ENCODE measurements at regions not wholly inside any gene's neighbourhood (a gene's known extent, or its start where the extent isn't known, plus 50 kb on each side); places are given as distances from the start of the nearest gene placed in this dataset.
"Not testable (repeated sequence)": the region's sequence is repeated elsewhere in the genome, so short reads cannot be mapped to it uniquely, and the experiment has no call there.

GRCh38 chr5:135169753-135170152 is 135.7 kb upstream of the PITX1 start:
- H3K27me3 ChIP-seq (ENCODE audit: low read depth): peaks cover 85% of the 10 kb centered on the region
- intact Hi-C loops (cut with micrococcal nuclease): no loop called here
- H3K36me3 ChIP-seq: no peaks in the 10 kb centered on the region
- H3K27ac ChIP-seq (replicated peaks): no peak overlapping the region
- H3K4me3 ChIP-seq: no peak overlapping the region
- no peak for DNase-seq
- H3K9me3 ChIP-seq (replicated peaks): no peaks in the 10 kb centered on the region
- no peak for TF ChIP-seq CTCF (IDR thresholded peaks at IDR 0.05; ENCODE audit: borderline replicate concordance)
- no peaks in the 10 kb centered on the region for H3K4me1 ChIP-seq

- Histone ChIP-seq H3K27ac (replicated peaks) (no peak overlapping the region), H3K27me3 (ENCODE audit: low read depth) (peaks cover 83% of the 10 kb centered on the region), H3K36me3 (no peaks in the 10 kb centered on the region), H3K4me3 (no peak overlapping the region), H3K9me3 (replicated peaks) (no peaks in the 10 kb centered on the region), H3K4me1 (no peaks in the 10 kb centered on the region)
- intact Hi-C loops (cut with micrococcal nuclease): no loop called here
- no peak for TF ChIP-seq CTCF (IDR thresholded peaks at IDR 0.05; ENCODE audit: borderline replicate concordance)
- DNase-seq: no peak
These were observed 133.6 kb upstream of the PITX1 start for GRCh38 chr5:135167634-135168033.

DNA sequence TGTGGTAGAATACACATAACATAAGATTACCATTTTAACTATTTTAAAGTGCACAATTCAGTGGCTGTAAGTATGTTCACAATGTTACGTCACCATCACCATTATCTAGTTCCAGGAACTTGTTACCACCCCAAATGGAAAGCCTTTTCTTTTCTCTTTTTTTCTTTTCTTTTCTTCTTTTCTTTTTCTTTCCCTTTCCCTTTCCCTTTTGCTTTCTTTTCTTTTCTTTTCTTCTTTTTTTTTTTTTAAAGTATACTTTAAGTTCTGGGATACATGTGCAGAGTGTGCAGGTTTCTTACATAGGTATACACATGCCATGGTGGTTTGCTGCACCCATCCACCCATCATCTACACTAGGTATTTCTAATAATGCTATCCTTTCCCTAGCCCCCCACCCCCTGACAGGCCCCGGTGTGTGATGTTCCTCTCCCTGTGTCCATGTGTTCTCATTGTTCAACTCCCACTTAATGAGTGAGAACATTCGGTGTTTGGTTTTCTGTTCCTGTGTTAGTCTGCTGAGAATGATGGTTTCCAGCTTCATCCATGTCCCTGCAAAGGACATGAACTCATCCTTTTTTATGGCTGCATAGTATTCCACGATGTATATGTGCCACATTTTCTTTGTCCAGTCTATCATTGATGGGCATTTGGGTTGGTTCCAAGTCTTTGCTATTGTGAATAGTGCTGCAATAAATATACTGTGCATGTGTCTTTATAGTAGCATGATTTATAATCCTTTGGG is 131.0 kb upstream of the PITX1 start:
- H3K4me1 ChIP-seq; intact Hi-C loops (cut with micrococcal nuclease); H3K36me3 ChIP-seq; DNase-seq; H3K4me3 ChIP-seq; H3K27ac ChIP-seq (replicated peaks); H3K9me3 ChIP-seq (replicated peaks): not testable (repeated sequence)
- H3K27me3 ChIP-seq (ENCODE audit: low read depth): peaks cover 77% of the 10 kb centered on the region

GRCh38 chr5:135163964-135164363 is 129.9 kb upstream of the PITX1 start:
- no peak for TF ChIP-seq CTCF (IDR thresholded peaks at IDR 0.05; ENCODE audit: borderline replicate concordance)
- no peak for DNase-seq
- Histone ChIP-seq H3K4me1 (no peaks in the 10 kb centered on the region), H3K4me3 (no peak overlapping the region), H3K27me3 (ENCODE audit: low read depth) (peaks cover 72% of the 10 kb centered on the region), H3K9me3 (replicated peaks) (peaks cover 18% of the 10 kb centered on the region), H3K36me3 (no peaks in the 10 kb centered on the region), H3K27ac (replicated peaks) (no peak overlapping the region)
- intact Hi-C loops (cut with micrococcal nuclease): no loop called here

DNA sequence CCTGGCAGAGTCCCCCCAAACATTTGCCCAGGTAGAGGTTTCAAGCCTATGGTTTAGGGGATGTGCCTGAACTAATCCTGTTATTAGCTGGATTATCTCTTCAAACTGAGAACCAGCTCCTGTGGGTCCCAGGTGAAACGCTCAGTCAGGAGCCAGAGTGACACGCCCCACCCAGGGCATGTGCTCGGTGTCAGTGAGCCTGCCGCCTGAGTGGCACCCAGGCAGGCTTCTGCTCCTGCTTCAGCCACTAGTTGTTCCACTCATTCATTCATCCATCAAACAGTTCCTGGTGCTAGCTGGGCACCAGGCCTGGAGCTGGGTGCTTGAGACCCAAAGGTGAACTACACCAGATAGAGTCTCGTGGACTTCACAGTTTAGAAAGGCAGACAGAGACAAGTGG is 129.4 kb upstream of the PITX1 start:
- intact Hi-C loops (cut with micrococcal nuclease): no loop called here

More for the DNA sequence above, 129.4 kb upstream of the PITX1 start:
- DNase-seq: no peak
- H3K4me3 ChIP-seq: no peak overlapping the region
- no peaks in the 10 kb centered on the region for H3K36me3 ChIP-seq
- peaks cover 67% of the 10 kb centered on the region for H3K27me3 ChIP-seq (ENCODE audit: low read depth)
- no peaks in the 10 kb centered on the region for H3K4me1 ChIP-seq
- peaks cover 24% of the 10 kb centered on the region for H3K9me3 ChIP-seq (replicated peaks)
- no peak overlapping the region for H3K27ac ChIP-seq (replicated peaks)
- no peak for TF ChIP-seq CTCF (IDR thresholded peaks at IDR 0.05; ENCODE audit: borderline replicate concordance)

Measured in left ventricle myocardium inferior (tissue), 1 donor.